ENCODE measurements at regions not wholly inside any gene's neighbourhood (a gene's known extent, or its start where the extent isn't known, plus 50 kb on each side); places are given as distances from the start of the nearest gene placed in this dataset.
A peak's percentile ranks its signal among the peaks of the same experiment; 100 is the strongest.
"Not testable (repeated sequence)": the region's sequence is repeated elsewhere in the genome, so short reads cannot be mapped to it uniquely, and the experiment has no call there.

DNA sequence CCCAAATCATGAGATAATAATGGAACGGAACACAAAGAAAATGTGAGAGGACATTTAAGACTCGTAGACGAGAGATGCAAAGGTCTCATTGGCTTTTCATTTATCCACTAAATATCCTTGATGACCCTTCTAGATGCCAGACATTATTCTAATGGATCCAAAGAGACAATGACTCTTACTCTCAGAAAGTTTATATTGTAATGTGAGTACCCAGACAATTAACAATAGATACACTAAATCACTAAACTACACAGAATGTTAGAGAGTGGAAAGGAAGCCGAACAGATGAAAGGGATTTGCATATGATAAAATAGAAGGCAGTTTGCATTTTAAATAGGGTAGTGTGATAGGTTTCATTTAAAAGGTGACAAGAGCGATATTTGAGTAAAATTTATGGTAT is 973.3 kb downstream of the TAF11L14 start:
- DNase-seq = no peak

DNA sequence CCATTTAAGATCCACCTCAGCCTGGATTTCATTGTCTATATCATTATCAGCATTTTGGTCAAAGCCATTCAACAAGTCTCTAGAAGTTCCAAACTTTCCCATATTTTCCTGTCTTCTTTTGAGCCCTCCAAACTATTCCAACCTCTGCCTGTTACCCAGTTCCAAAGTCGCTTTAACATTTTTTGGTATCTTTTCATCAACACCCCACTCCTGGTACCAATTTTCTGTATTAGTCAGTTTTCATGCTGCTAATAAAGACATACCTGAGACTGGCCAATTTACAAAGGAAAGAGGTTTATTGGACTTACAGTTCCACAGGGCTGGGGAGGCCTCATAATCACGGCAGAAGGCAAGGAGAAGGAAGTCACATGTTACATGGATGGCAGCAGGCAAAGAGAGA is 982.9 kb downstream of the TAF11L14 start:
- DNase-seq = not testable (repeated sequence)

DNA sequence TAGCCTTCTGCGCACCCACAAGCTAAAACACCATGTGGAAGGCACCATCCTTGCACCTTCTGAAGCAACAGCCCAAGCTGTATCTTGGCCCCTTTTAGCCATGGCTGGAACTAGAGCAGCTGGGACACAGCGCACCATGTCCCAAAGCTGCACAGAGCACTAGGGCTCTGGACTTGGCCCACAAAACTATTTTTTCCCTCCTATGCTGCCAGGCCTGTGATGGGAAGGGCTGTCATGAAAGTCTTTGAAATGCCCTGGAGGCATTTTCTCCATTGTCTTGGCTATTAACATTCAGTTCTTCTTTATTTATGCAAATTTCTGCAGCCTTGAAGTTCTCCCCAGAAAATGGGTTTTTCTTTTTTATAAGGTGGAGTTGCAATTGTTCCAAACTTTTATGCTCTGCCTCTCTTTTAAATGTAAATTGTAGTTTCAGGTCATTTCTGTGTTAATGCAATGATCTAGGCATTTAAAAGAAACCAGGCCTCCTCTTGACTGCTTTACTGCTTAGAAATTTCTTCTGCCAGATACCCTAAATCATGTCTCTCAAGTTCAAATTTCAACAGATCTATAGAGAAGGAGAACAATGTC is 996.3 kb downstream of the TAF11L14 start:
- DNase-seq = no peak

DNA sequence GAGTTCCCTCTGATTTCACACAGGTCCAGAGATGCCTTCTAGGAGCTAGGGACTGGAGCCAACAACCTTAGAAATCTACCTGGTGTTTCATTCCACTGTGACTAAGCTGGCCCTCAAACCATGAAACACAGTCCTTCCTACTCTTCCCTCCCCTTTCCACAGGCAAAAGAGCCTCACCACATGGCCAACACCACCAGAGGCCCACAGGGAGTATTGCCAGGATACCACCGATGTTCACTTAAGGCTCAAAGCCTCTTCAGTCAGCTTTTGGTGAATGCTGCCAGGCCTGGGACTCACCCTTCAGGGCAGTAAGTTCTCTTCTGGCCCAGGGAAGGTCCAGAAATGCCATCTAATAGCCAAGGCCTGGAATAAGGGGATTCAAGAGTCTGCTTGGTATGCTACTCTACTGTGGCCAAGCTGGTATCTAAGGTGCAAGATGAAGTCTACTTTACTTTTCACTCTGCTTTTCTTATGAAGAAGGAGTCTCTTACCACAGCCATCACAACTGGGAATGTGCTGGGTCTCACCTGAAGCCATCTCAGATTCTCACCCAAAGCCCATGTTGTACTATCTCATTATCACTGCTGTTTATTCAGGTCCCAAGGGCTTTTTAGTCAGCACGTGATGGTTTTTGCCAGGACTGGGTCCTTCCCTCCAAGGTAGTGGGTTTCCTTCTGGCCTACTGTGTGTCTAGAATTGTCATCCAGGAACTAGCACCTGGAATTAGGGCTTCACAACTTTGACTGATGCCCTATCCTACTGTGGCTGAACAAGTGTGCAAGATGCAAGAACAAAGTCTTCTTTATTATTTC is 1018.4 kb downstream of the TAF11L14 start:
- no peak for DNase-seq

DNA sequence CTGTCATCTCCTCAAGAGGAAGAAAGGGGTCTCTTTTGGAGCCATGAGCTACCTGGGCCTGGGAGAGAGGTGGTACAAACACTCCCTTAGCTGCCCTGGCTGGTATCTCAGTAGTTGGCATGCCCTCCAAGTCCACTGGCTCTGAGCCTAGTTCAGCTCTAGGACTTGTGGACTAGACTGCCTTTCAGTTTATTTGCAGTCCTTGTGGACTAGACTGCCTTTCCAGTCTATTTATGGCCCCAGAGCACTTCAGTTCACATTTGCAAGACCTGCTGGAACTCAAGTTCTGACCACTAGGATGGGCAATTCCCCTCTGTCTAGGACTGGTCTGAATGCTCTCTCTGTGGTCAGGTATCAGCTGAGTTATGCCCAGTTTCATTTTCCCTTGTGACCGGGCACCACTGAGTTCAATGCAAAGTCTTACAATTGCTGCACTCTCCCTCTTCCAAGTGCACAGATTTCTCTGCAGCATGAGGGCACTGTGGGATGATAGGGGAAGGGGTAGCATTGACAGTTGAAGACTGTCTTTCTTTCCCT is 1019.0 kb downstream of the TAF11L14 start:
- DNase-seq = no peak

DNA sequence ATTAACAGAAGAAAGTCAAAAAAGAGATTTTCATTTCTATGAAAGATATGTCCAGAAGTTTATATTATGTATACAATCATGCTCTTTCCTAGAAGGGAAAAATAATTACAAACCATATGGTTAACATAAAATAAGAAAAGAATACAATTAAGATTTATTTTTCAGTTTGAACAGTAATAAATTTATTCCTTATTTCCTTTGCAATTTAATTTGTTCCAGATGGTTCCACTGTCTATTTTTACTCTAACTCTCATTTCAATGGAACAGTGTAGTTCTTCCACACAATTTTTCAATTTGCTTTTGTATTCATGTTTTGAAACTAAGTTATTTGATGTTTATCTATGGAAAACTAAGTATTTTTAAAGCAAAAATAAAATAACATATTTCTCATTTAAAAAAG is 1026.3 kb downstream of the TAF11L14 start:
- no peak for DNase-seq

DNA sequence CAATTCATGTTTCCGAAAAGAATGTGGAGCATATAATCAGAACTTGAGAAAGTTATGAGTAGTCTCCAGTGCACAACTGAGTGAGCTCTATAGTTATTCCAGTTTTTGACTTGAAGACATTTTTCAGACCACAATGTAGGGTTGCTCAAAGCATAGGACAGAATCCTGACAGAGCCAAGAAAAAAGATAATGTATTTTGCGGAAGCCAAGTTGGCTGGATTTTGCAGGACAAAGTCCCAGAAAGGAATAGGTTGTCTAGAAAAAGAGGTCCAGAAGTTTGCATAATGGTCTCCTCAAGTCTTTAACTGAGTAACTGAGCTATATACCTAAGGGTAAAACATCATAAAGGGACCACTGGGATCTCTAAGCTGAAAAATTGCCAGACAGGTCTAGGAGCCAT is 1028.0 kb downstream of the TAF11L14 start:
- no peak for DNase-seq

DNA sequence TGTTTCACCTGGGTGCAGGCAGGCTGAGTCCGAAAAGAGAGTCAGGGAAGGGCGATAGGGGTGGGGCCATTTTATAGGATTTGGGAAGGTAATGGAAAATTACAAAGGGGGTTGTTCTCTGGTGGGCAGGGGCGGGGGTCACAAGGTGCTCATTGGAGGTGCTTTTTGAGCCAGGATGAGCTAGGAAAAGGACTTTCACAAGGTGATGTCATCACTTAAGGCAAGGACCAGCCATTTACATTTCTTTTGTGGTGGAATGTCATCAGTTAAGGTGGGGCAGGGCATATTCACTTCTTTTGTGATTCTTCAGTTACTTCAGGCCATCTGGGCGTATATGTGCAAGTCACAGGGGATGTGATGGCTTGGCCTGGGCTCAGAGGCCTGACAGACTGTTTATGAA is 1040.0 kb downstream of the TAF11L14 start:
- DNase-seq = not testable (repeated sequence)

DNA sequence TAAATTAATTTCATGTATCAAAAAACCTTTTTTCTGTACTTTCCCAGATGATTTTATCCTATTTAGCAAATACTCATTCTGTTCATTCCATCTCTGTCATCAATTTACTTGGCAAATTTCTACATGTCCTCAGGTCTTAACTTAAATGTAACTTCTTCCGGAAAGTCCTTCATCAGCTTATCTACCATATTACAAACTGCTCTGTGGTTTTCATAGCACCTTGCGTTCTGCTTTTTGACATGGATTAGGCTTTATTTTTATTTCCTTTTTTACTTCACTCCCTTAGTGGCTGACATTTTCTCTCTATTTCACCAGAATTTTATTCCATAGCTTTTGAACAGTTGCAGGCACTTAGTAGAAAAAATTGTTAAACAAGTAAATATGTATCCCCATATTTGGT is 1040.8 kb downstream of the TAF11L14 start:
- no peak for DNase-seq

DNA sequence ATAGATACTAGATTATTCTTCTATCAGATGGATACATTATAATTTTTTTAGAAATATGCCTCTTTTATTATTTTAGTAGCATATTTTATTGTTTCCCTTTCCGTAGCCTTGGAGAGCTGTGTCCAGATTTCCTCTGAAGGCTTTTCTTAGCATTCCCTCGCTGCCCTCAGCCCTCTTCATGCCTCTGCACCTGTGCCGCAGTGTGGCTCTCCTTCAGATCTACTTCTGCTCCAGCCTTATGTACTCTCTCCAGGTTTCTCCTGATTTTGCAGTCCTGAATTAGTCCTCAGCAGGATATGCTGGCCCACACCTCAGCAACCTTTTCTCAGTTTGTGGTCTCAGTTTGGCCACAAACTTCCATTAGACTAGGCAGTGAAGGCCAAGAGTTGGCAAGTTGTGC is 1052.0 kb downstream of the TAF11L14 start:
- no peak for DNase-seq

DNA sequence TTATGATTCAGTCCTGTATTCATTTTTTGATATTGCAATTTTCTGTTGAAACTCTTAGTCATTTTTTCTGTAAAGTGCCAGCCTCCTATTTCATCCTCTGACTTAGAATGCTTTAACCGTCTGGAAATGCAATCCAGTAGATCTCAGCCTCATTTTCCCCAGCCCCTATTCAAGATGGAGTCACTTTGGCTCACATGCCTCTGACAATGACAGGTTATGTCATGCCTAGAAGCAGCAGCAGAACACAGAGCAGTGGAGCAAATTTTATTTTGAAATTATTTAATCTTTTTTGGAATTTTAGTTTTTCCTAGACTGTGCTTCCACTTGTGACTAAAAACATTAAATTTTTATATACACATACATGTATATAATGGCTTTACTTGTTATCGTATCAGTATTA is 1053.2 kb downstream of the TAF11L14 start:
- no peak for DNase-seq

DNA sequence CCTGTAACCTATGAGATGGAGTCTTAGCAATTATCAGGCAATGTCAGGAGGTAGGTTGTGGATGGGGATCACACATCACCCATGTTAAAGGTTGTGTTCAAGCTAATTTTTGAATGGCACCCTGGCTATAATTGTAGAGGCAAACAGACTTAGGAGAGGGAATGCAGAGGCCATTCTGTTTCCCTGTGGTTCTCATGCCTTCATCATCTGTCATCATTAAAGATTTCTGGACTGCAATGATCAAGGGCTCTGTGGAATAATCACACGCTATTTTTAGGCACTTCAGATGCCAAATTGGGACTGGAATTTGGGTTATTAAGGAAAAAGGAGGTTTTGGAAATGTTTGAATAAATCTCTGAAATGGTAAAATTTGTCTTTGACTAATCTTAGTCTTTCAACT is 1065.4 kb downstream of the TAF11L14 start:
- no peak for DNase-seq

DNA sequence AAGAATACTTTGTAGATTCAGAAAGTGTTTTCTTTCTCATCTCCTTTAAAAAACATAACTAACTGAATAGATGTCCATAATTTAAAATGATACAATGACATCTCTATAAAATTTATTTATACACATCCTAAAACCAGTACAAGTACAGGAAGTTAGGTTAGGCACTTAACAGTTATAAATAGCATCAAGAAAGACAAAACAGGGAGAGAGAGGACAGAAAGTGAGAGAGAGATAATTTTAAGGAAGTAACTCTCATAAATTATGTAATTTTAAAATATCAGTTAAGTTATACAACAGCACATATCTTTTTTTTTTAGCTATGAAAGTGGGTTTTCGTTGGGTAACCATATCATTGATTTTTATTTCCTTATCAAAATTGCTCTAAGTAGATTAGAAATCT is 1068.6 kb downstream of the TAF11L14 start:
- no peak for DNase-seq

DNA sequence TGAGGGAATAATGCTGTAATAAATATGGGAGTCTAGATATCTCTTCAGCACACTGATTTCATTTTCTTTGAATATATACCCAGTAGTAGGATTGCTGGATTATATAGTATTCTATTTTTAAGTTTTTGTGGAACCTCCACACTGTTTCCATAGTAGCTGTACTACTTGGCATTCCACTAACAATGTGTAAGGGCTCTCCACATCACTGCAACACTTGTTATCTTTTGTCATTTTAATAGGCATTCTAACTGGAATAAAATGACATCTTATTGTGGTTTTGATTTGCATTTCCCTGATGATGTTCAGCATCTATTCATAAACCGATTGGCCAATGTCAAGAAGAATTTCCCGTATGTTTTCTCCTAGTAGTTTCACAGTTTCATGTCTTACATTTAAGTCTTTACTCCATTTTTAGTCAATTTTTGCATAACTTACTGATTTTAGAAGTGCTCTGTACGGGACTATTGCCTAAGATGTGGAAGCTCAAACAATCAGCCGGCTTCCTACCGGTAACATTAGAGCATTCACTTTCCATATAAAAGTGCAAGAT is 1078.8 kb downstream of the TAF11L14 start:
- DNase-seq = no peak

DNA sequence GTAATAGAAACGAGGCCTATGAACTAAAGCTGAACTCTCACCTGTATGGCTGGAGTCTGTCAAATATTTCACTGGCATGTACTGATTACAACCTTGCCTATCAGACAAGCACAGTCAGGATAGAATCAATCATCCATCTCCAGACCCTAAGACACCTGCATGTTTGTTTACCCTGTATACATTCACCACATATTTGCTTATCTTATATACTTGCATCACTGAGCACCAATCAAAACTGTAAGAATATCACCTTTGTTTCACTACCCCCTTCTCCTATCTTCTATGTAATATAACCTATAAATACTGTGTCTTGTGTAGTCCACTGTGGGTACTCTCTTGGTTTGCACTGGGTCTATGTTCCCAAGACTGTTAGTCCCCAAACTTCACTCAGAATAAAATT is 1085.7 kb downstream of the TAF11L14 start:
- no peak for DNase-seq

DNA sequence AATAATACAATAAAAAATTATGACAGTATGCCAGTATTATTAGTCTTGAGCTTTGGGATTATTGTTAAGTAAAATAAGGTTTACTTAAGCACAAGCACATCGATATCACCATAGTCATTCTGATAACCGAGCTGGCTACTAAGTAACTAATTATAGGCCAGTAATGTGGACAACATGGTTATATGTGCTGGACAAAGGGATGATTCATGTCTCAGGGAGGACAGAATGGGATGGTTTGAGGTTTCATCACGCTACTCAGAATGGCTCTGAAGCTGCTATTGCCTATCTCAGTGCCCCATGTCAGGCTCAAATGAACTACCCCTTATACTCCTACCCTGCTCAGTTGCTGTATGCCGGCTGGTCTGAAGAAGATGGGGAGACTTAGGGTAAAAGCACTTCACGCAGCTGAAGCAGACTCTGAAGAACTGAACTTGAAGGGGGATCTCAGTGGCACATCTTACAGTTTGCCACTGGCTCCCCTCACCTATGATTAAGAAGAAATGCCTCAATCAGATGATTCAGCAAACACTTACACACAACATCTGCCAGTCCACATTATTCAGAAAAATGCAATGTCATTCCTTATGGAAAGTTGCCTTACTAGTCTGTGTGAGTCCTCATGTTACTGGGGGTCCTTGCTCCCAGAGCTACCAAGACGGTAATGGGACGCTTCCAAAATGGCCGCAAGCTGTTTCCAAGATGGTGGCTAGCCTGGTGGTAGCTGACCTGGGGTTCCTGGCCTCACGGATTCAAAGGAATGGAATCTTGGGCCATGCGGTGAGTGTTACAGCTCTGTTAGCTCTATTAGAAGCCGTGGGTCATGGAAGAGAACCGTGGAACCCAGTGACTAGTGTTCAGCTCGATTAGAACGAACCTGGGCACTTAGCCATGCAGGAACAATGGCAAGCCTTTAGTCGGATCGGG is 1098.6 kb downstream of the TAF11L14 start:
- no peak for DNase-seq

DNA sequence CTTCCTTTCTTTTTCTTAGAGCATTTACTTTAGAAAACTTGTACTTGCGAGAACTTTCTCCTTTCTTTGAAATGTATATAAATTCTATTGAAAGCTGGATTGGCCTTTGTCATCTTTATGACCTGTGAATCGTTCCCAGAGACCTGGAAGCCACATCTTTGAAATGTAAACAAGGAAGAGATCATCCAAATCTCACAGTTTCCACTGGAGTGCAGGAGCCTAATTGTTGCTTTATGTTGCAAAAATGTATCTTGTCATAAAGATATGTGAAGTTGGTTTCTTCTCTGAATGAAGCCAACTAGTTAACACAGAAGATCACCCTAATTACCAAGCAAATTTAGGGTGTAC is 1101.8 kb downstream of the TAF11L14 start:
- no peak for DNase-seq

DNA sequence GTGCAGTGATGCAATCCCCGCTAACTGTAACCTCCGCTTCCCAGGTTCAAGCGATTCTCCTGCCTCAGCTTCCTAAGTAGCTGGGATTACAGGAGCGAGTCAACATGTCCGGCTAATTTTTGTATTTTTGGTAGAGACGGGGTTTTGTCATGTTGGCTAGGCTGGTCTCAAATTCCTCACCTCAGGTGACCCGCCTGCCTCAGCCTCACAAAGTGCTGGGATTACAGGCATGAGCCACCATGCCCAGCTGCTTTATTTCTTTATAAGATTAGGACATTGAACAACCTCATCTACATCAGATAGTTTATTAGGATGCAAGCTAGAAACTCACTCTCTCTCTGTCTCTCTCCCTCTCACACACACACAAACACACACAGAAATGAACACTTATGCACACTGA is 1102.5 kb downstream of the TAF11L14 start:
- not testable (repeated sequence) for DNase-seq

DNA sequence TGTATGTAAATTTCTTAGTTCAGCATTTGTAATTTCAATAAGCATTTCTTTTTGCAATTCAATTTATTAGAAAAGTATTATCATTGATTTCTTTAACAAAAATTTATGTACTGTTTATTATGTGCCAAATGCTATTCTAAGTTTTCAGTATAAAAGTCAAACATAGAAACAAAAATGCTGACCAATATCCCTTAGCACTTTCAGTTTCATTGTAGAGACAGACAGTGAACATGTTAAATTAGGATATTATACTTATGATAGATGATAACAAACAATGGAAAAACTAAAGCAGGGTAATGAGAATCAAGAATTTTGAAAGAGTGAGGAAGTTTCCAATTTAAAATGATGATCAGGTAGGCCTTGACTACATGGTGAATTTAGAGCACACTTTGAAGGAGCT is 1106.0 kb downstream of the TAF11L14 start:
- peak; percentile 8 for DNase-seq

DNA sequence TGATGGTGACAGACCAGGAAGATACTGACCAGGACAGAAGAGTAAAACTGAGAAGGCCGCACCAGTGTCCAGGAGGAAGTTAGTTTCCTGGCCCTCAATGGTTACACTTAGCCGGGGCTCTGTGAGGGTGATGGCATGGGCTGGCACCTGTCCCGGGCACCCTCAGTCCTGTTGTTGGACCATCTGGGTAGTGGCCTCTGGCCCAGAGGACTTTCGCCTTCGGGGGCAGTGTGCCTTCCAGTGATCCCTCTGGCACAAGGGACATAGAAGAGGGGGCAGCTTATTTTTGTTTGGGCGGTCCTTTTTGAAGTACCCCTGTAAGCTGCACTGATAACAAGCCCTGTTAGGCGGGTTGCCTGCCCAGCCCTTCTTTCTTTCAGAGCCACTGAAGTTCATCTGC is 1108.6 kb downstream of the TAF11L14 start:
- no peak for DNase-seq

DNA sequence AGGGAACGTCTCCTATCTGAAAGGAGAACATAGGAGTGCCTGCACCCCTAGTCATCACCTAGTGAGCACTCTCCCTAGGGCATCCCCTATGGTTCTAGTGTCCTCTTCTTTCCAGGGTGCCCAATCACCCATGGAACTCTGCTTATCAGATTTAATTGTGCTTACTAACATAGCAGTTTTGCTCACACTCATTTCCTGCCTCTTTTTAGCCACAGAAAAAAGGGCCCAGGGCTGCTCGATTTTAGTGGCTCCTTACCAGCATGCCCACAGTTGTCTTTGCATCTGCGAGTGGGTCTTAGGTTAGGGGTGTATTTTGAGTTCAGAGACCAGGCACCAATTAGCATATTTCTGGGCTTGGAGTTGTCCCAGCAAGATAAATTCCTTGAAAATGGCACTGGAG is 1110.2 kb downstream of the TAF11L14 start:
- no peak for DNase-seq

DNA sequence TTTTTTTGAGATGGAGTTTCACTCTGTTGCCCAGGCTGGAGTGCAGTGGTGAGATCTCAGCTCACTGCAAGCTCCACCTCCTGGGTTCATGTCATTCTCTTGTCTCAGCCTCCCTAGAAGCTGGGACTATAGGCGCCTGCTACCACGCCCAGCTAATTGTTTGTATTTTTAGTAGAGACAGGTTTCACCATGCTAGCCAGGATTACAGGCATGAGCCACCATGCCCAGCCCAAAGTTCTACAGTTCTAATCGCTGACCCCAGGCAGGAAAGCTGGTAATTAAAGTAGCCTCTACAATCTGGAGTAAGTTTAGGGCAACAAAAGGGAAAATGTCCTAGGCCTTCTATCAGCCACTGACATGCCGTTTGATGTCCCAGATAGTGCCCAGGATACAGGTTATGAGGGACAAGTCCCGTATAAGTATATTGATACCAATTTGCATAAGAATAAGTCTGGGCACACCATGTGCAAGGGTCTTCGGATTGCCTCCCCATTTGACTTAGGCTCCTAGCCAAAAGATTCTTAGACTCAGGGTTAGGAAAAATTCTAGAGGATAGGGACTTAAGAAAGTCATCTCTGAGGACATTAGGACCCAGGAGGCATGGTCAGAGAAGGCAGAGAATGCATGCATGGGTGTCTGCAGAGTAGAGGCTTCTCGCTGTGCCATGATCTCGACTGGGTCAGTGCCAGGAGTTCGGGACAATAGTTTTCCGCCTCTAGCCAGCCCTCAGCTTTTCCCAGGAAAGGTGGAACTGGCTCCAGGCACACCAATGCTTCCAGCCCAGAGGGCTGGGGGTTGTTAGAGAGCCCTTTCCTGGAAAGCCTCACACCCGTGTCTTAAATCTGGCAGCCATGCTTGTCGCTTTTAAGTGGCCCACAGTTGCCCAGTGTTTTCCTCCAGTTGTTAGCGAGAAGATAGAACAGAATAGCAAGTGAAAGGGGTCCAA is 1111.1 kb downstream of the TAF11L14 start:
- peak; percentile 67 for DNase-seq
